HG02610 (cell line): ENCODE measurements at regions not wholly inside any gene's neighbourhood (a gene's known extent, or its start where the extent isn't known, plus 50 kb on each side); places are given as distances from the start of the nearest gene placed in this dataset.
"Not testable (repeated sequence)": the region's sequence is repeated elsewhere in the genome, so short reads cannot be mapped to it uniquely, and the experiment has no call there.

Source experiments
- ATAC-seq: cut with Tn5 transposase; IDR thresholded peaks from one replicate; pipeline ENCODE4 v1.9.1; 2021; ENCODE audit warnings: mild to moderate bottlenecking, moderate library complexity; ENCODE audit not compliant: unreplicated experiment

GRCh38 chr3:107465064-107465631 lies 57.6 kb upstream of the BBX start:
- peak; percentile 85 for ATAC-seq

DNA sequence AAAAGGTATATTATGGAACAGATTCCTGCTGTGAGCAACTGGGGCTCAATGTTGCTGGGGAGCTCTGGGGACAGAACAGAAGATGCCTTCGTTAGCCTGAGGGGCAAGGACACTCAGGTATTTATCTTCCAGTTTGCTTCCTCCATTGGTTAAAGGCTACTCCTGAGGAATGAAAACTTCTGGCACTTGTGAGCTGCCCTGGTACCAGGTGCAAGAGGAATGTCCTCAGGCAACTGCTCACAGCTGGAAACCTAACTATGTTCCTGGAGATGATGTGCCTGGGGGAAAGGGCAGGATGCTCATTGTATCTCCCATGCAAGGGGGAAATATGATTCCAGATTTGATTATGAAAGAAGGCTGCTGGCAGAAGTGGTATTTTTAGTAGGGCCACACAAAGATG lies 54.0 kb upstream of the BBX start:
- ATAC-seq = no peak

DNA sequence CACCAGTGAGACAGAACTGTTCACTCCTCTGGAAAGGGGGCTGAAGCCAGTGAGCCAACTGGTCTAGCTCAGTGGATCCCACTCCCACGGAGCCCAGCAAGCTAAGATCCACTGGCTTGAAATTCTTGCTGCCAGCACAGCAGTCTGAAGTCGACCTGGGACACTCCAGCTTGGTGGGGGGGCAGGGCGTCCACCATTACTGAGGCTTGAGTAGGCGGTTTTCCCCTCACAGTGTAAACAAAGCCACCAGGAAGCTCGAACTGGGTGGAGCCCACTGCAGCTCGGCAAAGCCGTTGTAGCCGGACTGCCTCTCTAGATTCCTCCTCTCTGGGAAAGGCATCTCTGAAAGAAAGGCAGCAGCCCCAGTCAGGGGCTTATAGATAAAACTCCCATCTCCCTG lies 52.3 kb upstream of the BBX start:
- not testable (repeated sequence) for ATAC-seq
